ENCODE measurements at regions not wholly inside any gene's neighbourhood (a gene's known extent, or its start where the extent isn't known, plus 50 kb on each side); places are given as distances from the start of the nearest gene placed in this dataset.

- intact Hi-C loops (cut with DNase I), result no loop called here
- Histone ChIP-seq H3K27me3 (no peaks in the 10 kb centered on the region), H3K4me1 (replicated peaks in 1 of 2) (no peaks in the 10 kb centered on the region), H3K9me3 (replicated peaks in 1 of 3) (peaks cover 0 to 8% (median 0%) of the 10 kb centered on the region in 3 donors), H3K36me3 (replicated peaks in 1 of 2) (no peaks in the 10 kb centered on the region), H3K4me3 (no peak overlapping the region), H3K27ac (no peak overlapping the region)
- DNase-seq, result no peak
- TF ChIP-seq POLR2A (IDR thresholded peaks at IDR 0.05) (no peak), CTCF (IDR thresholded peaks at IDR 0.05) (no peak)
- WGBS, 4 donors, result 81 to 87% (median 85%) methylated on average over 3 of the region's 3 CpGs
Observed at GRCh38 chr3:169029674-169030285, 633.7 kb downstream of the MECOM start.

GRCh38 chr3:169028716-169029115 lies 634.8 kb downstream of the MECOM start:
- intact Hi-C loops (cut with DNase I), result no loop called here
- Histone ChIP-seq H3K9me3 (replicated peaks in 1 of 3) (peaks cover 0 to 8% (median 0%) of the 10 kb centered on the region in 3 donors), H3K27me3 (peaks cover 3% of the 10 kb centered on the region), H3K4me3 (no peak overlapping the region), H3K4me1 (replicated peaks in 1 of 2) (no peaks in the 10 kb centered on the region), H3K27ac (no peak overlapping the region), H3K36me3 (replicated peaks in 1 of 2) (no peaks in the 10 kb centered on the region)
- TF ChIP-seq CTCF (IDR thresholded peaks at IDR 0.05) (no peak), POLR2A (IDR thresholded peaks at IDR 0.05) (no peak)
- DNase-seq, result no peak
- WGBS, 4 donors, result 71 to 79% (median 72%) methylated on average over 5 of the region's 5 CpGs

GRCh38 chr3:169026543-169027182 lies 636.8 kb downstream of the MECOM start:
- Histone ChIP-seq H3K36me3 (replicated peaks in 1 of 2) (no peaks in the 10 kb centered on the region), H3K4me3 (no peak overlapping the region), H3K9me3 (replicated peaks in 1 of 3) (peaks cover 0 to 8% (median 0%) of the 10 kb centered on the region in 3 donors), H3K27ac (no peak overlapping the region), H3K4me1 (replicated peaks in 1 of 2) (no peaks in the 10 kb centered on the region), H3K27me3 (peaks cover 3% of the 10 kb centered on the region)
- WGBS, 4 donors, result 38 to 47% (median 39%) methylated on average over 5 of the region's 5 CpGs
- no peak for DNase-seq
- intact Hi-C loops (cut with DNase I), result no loop called here
- TF ChIP-seq POLR2A (IDR thresholded peaks at IDR 0.05) (no peak), CTCF (IDR thresholded peaks at IDR 0.05) (no peak)

- Histone ChIP-seq H3K36me3 (replicated peaks in 1 of 2) (no peaks in the 10 kb centered on the region), H3K4me3 (no peak overlapping the region), H3K27ac (no peak overlapping the region), H3K27me3 (peaks cover 3% of the 10 kb centered on the region), H3K4me1 (replicated peaks in 1 of 2) (no peaks in the 10 kb centered on the region), H3K9me3 (replicated peaks in 1 of 3) (peaks cover 0 to 8% (median 0%) of the 10 kb centered on the region in 3 donors)
- intact Hi-C loops (cut with DNase I), result no loop called here
- WGBS, 4 donors, result 68 to 92% (median 78%) methylated on average over 1 of the region's 1 CpG
- DNase-seq, result no peak
- TF ChIP-seq CTCF (IDR thresholded peaks at IDR 0.05) (no peak), POLR2A (IDR thresholded peaks at IDR 0.05) (no peak)
Observed at GRCh38 chr3:169022457-169022856, 641.1 kb downstream of the MECOM start.

Measured in adrenal gland (tissue), 9 donors.